ENCODE measurements at regions not wholly inside any gene's neighbourhood (a gene's known extent, or its start where the extent isn't known, plus 50 kb on each side); places are given as distances from the start of the nearest gene placed in this dataset.

DNA sequence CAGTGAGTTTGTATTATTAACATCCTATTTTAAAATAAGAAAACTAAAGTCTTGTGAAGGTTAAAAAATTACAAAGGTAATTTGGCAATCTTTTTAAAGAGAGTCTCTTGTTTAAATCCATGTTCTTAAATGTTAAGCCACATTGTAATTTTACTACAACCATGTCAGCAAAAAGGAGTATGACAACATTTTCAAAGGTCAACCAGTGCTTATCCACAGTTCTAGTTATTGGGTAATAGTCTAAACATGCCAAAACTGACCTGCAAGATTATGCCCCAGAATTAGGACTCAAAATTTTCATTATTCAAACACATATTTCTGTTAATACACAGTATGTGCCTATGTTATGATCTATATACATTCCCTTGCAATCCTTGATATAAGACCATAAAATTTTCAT lies 1312.6 kb upstream of the CHAC2 start:
- no peak for TF ChIP-seq YBX1 (IDR thresholded peaks at IDR 0.05)
- TF ChIP-seq, protein P1, sequence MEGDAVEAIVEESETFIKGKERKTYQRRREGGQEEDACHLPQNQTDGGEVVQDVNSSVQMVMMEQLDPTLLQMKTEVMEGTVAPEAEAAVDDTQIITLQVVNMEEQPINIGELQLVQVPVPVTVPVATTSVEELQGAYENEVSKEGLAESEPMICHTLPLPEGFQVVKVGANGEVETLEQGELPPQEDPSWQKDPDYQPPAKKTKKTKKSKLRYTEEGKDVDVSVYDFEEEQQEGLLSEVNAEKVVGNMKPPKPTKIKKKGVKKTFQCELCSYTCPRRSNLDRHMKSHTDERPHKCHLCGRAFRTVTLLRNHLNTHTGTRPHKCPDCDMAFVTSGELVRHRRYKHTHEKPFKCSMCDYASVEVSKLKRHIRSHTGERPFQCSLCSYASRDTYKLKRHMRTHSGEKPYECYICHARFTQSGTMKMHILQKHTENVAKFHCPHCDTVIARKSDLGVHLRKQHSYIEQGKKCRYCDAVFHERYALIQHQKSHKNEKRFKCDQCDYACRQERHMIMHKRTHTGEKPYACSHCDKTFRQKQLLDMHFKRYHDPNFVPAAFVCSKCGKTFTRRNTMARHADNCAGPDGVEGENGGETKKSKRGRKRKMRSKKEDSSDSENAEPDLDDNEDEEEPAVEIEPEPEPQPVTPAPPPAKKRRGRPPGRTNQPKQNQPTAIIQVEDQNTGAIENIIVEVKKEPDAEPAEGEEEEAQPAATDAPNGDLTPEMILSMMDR (IDR thresholded peaks at IDR 0.05 in 2 of 3, conservative IDR thresholded peaks at IDR 0.05 in 1 of 3; ENCODE audit: control insufficient read depth in 2 of 3, extremely low read depth in 1 of 3, insufficient read depth in 1 of 3, low read depth in 3 of 3, low read length in 3 of 3) = no peak
- TF ChIP-seq KAT2A (conservative IDR thresholded peaks at IDR 0.05; ENCODE audit: control insufficient read depth, low read depth, low read length) = no peak
- no peak for TF ChIP-seq POLR2AphosphoS2 (IDR thresholded peaks at IDR 0.05; ENCODE audit: low read depth, low read length)
- TF ChIP-seq SMAD5 (IDR thresholded peaks at IDR 0.05; ENCODE audit: low read depth) = no peak
- TF ChIP-seq POLR2A (IDR thresholded peaks at IDR 0.05; ENCODE audit: low read depth, low read length) = no peak
- TF ChIP-seq IRF4 (IDR thresholded peaks at IDR 0.05; ENCODE audit: low read depth, low read length) = no peak
